ENCODE measurements at regions not wholly inside any gene's neighbourhood (a gene's known extent, or its start where the extent isn't known, plus 50 kb on each side); places are given as distances from the start of the nearest gene placed in this dataset.

GRCh38 chr2:204475399-204475798, 69.9 kb upstream of the PARD3B start:
- TF ChIP-seq, protein P1, sequence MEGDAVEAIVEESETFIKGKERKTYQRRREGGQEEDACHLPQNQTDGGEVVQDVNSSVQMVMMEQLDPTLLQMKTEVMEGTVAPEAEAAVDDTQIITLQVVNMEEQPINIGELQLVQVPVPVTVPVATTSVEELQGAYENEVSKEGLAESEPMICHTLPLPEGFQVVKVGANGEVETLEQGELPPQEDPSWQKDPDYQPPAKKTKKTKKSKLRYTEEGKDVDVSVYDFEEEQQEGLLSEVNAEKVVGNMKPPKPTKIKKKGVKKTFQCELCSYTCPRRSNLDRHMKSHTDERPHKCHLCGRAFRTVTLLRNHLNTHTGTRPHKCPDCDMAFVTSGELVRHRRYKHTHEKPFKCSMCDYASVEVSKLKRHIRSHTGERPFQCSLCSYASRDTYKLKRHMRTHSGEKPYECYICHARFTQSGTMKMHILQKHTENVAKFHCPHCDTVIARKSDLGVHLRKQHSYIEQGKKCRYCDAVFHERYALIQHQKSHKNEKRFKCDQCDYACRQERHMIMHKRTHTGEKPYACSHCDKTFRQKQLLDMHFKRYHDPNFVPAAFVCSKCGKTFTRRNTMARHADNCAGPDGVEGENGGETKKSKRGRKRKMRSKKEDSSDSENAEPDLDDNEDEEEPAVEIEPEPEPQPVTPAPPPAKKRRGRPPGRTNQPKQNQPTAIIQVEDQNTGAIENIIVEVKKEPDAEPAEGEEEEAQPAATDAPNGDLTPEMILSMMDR (IDR thresholded peaks at IDR 0.05; ENCODE audit: low read depth, low read length, poor library complexity, severe bottlenecking) = no peak
- TF ChIP-seq EZH2phosphoT487 (IDR thresholded peaks at IDR 0.05; ENCODE audit: borderline replicate concordance, low read length) = no peak

All from DOHH2 (cell line).